ENCODE measurements at regions not wholly inside any gene's neighbourhood (a gene's known extent, or its start where the extent isn't known, plus 50 kb on each side); places are given as distances from the start of the nearest gene placed in this dataset.

- TF ChIP-seq STAT5B (CRISPR knock-in tag; IDR thresholded peaks at IDR 0.05): no peak
- TF ChIP-seq ZNF239 (CRISPR knock-in tag; IDR thresholded peaks at IDR 0.05): no peak
These were observed 87.0 kb upstream of the WARS2 start for GRCh38 chr1:119227456-119227855.
